Stimulated activated CD8-positive, alpha-beta memory T cell treated with anti-CD3 and anti-CD28 coated beads, Interleukin-7, amount 100 ng/mL, for 24 hours (primary cell): ENCODE measurements at regions not wholly inside any gene's neighbourhood (a gene's known extent, or its start where the extent isn't known, plus 50 kb on each side); places are given as distances from the start of the nearest gene placed in this dataset.

Experiments used
- DNase-seq: peaks from one replicate; pipeline ENCODE4 v3.0.0-alpha.2; 2020; ENCODE audit warnings: low read depth

DNA sequence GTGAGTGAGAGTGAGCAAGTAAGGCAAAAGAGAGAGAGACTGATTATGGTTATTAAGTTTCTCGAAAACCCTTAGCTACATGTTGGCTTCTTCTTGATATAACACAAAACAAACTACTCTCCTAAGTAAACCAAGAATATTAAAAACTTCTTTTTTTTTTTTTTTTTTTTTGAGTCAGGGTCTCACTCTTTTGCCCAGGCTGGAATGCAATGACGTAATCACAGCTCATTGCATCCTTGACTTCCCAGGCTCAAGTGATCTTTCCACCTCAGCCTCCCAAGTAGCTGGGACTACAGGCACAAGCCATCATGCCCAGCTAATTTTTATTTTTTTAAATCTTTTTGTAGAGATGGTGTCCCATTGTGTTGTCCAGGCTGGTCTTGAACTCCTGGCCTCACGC, 102.2 kb upstream of the IL6 start:
- no peak for DNase-seq

DNA sequence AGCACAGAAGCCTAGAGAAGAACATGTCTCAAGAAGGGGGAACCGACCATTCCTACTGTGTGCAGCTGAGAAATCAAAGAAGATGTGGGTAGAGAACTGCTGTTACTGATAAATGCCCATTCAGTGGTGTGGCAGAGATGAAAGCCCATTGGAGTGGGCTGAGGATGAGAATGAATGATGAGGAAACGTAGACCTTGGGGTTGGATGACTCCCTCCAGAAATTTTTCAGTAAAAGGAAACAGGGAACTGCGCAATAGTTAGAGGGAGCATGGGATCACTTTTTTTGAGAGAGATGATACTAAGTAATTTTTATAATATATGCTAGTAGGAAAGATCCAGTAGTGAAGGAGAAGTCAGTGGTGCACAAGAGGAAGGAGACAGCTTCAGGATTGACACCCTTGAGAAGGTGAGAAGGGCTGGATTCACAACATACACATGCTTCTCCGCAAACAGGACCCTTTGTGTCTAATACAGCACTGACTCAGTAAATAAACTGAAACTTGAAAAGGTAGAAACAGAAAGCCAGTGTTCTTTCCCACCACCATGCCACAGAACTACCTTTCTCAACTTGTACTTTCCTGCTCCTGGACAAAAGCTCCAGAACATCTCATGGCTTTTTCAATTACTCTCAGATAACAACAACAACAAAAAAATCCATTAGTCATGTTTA, 104.7 kb upstream of the IL6 start:
- DNase-seq = no peak

DNA sequence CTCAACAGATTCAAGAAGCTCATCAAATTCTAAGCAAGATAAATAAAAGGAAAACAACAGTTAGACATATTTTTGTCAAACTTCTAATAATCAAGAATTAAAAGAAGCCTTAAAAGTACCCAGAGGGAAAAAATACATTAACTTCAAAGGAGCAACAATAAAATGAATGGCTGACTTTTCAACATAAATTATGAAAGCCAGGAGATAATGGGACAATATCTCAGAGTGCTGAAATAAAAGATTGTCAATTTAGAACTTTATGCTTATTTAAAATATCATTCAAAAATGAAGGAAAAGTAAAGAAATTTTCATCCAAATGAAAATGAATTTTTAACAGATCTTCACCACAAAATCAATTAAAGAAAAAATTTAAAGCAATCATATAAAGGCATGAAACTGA, 108.5 kb upstream of the IL6 start:
- DNase-seq = no peak

DNA sequence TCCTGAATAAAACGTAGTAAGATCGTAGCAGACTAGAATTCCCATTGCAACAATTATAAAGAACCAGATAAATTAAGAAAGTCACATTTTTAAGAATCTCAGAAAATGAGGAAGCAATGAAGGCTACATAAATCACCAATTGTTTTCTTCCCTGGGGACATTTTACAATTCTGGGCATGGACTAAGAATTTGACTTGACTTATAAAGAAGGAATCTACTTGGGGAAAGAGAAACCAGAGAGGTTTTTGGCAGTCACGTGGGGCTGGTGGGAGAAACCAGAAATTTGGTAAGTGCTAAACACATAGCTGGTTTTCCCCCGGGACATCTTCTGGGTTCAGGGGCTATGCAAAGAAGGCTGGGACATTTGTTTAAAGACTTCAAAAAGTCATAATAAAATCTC, 109.8 kb upstream of the IL6 start:
- no peak for DNase-seq

DNA sequence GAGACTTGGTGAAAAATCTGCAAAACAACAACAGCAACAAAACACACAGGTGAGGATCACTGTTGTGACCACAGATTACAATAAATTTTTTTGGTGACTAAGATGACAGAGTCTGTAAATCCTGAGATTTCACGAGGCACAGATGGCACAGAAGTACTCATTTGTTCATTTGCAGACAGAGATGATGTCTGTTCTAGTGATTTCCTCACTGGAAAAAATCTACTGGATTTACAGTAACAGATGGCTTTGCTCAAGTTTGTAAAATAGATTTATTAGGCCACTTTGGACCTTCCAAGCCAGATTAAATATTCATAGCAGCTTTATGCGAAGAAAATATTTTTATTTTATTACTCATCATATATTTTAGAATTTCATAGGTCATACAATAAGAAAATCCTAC, 113.5 kb upstream of the IL6 start:
- DNase-seq = no peak

DNA sequence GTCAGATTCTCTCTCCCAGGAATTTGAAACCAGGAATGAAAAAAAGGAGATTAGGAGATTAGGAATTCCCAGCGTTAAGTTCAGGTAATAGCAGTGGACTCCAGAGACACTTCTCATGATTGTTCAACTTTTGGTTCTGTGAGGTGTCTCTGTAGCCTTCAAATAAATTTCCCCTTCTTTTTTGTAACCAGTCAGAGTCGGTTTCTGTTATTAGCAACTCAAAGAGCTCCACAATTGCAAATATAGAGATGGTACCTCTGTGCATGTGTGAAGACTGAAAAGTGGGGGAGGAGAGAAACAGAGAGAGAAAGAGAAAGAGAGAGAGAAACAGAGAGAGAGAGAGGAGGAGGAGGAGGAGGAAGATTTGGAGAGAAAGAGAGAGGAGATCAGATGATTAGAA, 112.8 kb upstream of the STEAP1B start:
- DNase-seq = no peak

DNA sequence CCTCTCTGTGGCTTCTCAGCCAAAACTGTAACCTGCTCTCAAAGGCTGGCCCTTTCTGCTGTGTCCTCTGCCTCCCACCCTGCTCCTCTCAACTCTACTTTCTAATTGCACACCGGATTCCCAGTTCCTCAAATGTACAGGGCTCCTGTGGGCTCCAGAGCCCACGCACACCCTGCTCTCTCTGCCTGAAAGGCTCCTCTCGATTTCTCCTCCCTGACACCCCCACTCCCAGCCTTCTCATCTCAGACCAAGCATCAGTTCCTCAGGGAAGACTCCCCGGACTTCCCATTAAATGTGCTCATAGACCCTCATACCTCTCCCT, 111.7 kb upstream of the STEAP1B start:
- DNase-seq = no peak

DNA sequence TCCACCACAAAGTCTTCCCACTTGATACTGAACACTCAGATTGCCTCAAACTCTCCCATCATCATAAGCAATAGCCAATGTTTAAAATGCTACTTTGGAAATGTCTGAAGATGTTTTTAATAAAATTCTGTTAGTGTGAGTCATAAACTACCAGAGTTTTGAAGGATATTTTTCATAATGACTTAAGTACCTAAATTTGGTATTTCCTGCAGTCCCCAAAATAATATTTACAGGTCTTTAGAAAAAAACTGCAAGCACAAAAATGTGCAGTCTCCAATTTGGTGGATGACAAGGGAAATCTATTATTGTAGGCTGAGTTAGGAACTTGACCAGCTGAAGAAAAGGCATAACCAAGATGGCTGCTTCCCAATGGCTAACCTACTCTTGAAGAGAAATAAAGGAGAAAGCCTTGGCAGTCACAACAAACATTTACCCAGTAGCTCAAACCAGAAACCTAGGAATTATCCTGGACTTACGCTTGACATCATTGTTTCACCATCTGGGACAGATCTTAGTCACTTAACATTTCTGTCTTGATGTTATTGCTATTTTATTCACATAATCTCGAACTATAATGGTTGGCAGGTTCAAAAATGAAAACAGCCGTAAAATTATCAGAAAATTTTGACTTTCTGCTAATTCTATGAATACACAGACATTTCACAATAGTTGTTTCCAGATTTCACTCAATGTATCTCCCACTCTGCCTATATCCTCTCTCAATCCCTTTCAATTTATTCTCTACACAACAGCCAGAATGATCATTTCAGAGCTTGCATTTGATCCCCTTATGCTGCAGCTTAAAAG, 111.2 kb upstream of the STEAP1B start:
- DNase-seq = no peak

DNA sequence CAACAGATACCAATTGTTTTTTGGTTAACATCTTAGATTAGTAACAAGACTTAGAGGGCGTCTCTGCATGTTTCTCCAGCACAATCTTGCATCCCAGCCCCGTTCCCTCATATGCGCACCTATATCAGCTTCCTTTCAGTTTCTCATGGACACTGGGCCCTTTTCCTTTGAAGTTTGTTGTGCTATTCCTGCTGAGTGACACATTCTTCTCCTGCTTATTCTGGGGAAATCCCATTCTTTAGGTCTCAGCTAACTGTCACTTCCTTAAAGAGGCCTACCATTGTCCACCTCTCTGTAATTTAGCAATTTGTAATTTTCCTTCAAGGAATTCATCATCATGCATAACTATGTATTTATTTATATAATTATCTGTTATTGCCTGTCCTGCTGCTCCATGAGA, 110.3 kb upstream of the STEAP1B start:
- DNase-seq = no peak

DNA sequence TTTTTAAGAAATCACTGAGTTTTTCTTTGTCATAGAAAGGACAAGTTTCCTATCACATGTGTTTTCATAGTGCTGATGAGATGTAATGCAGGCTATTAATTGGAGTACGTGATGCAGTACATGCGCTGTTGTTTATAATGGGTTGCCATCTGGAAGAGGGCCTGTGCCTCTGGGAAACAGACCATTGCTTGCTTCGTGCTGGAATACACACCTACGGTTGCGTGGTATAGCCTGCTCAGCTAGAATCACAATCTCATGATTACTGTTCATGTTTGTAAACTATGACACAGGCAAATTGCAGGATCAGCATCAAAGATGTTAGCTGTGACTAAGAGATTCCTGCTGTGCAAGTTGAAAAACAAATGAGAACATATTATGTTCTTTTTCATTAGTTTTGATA, 107.2 kb upstream of the STEAP1B start:
- no peak for DNase-seq

DNA sequence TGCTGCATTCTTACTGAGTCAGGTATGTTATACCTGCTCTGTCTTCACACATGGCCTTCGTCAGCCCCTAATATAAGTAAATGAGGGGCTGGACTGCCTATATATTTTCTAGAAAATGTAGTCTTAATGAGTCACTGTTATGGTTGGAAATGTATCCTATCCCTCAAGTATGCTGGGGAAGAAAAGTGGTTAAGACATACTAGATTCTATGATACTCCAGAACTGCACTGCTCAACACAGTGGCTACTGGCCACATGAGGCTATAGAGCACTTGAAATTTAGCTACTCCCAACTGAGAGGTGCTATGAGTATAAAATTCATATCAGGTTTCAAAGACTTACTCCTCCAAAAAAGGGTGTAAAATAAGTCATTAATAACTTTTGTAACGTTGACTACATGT, 104.3 kb upstream of the STEAP1B start:
- DNase-seq = no peak

DNA sequence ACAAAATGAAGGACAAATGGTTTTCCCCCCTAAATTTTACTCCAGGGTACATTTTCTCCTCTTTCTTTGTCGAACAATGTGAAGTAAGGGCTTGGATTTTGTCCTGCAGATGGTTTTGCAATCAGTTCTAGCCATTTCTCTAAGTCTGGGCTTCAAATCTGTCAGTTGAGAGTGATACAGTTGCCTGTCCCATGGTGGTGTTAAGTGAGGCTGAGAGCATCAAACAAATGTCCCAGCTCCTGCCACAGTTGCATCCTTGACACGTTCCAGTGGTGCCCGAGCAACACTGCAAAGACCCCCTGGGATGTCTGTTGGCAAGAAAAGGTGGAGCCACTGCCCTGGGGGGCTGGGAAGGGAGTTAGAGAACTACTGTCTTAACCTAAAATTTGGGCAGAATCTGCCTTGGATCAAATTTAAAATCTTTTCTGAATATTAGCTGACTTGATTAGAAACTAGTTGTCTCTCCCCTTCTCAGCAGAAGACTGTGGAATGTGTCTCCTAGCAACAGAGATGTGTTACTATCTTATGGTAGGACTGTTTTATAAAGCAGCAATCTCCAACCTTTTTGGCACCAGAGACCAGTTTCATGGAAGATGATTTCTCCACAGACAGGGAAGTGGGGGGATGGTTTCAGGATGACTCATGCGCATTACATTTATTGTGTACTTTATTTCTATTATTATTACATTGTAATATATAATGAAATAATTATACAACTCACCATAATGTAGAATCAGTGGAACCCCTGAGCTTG, 102.0 kb upstream of the STEAP1B start:
- no peak for DNase-seq

DNA sequence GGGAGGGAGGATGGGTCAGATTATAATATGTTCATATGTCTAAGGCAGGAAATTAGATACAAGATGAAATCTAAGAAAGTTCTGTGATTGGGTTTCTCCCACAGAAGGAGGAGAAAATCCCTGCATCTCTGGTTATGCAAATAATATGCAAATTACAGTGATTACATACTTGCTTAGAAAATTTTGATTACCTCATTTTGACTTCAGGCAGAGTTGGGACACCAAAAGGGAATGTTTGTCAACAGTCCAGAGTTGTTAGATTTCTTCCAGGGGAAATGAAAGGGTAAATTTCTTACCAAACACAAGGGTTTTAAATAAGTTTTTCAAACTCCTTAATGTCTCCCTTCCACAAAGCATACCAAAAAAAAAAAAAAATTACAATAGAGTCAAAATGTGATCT, 101.4 kb upstream of the STEAP1B start:
- no peak for DNase-seq

DNA sequence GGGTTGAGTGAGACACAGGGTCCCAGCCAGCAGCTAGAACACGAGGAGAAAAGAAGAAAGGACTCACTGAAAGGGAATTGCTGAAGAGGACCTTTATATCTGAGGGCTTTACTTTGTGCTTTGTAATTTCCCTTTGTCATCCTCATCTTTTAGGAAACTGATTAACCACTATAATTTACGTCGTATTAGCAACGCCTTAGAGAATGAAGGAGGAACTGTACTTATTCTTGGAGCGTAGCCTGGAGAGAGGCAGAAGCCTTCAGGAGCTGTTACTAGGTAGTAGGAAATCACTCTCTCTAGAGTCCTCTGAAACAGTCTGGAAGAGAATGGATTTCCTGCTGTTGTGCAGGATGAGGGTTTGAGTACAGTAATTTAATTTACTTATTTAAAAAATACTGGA, 101.0 kb upstream of the STEAP1B start:
- no peak for DNase-seq

DNA sequence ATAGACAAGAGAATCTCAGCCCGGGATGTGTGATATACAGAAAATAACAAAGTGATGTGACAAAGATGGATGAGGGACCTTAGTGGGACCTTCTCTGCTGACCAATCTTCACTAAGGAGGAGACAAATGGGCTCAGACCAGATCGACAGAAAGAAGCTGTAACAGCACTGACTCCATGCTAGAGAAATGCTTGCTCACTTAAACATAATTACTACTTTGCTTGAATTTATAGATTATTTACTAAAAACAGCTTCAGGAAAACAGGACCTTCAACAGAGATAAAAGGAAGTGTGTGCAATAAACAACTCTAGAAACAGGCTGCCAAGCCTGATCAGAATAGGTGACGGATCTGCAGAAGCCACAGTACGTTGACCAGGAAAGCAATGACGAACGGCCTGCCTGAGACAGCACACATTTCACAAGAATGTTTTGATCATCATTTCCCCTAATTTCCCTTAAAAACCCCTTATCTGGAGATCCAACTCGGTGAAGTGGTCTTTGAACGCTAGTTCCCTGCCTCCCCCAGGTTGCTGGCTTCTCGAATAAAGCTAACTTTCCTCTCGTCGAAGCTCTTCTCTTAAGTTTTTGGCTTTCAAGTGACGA, 98.4 kb upstream of the STEAP1B start:
- DNase-seq = no peak

DNA sequence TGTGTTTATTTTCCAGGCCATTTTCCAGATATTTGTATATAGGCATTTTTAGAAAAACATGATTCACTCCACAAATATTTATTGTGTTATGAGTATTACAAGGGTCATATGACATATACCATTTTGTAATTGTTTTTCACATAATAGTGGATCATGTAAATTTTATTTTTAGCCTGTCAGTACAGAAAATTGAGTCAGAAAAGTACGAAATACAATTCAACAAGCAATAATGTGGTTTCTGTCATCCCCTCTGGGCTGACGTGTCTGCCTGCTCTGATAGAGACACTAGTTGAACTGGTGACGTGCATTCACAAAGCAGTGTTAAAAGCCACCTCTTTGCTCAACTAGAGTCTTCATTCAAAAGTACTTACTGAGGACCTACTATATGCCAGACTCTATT, 97.9 kb upstream of the STEAP1B start:
- no peak for DNase-seq

DNA sequence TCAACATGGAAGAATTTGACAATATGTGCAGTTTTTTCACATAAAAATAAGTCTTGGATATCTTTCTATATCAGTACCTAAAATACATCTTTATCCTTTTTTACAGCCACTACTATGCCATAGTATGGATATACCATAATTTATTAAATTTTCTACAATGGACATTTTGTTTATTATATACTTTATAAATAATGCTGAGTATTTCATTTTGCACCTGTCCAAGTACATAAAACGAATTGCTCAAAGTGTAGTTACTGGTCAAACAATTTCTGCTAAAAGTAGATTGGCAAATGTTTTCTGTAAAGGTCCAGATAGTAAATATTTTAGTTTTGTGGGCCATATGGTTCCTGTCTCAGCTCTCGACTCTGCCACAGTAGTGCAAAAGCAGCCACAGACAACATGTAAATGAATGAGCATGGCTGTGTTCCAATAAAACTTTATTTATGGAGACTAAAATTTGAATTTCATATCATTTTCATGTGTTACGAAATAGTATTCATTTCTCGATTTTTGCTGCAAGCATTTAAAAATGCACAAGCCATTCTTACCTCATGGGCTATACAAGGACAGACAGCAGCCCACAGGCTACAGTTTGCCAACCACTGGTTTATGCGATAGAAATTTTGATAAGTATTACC, 96.9 kb upstream of the STEAP1B start:
- DNase-seq = no peak

DNA sequence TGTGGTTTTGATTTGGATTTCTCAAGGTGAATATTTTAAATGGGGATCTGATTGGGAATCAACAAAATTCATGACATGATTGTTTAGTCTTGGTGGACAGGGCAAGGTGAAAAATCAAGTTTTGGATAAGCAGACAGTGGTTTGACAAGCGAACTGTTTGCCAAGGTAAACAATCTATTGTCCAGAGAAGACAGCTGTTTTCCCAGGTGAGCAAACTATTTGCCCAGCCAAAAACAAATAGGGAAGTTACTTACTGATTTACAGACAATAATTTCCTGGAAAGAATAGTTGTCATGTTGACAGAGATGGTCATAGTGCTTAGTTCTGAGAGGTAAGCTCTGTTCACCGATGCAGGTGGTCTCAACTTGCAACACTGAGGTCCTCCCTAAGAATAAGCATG, 94.0 kb upstream of the STEAP1B start:
- no peak for DNase-seq

DNA sequence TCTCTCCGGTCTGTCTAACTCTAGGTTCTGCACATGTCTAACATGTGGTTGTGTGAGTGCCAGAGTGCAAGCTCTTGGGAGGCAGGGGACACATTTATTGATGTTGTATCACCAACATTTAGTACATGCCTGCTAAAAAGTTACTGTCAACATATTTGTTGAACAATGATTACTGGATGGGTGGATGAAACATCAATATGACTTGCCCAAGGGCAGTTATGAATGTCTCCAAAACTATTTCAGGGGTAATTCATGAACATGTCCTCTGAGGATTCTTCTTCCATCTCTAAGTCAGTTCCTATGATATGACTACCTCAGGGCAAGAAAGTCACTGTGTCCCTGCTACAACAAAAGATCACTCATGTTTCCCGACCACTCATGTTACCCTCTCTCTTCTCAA, 91.3 kb upstream of the STEAP1B start:
- no peak for DNase-seq

DNA sequence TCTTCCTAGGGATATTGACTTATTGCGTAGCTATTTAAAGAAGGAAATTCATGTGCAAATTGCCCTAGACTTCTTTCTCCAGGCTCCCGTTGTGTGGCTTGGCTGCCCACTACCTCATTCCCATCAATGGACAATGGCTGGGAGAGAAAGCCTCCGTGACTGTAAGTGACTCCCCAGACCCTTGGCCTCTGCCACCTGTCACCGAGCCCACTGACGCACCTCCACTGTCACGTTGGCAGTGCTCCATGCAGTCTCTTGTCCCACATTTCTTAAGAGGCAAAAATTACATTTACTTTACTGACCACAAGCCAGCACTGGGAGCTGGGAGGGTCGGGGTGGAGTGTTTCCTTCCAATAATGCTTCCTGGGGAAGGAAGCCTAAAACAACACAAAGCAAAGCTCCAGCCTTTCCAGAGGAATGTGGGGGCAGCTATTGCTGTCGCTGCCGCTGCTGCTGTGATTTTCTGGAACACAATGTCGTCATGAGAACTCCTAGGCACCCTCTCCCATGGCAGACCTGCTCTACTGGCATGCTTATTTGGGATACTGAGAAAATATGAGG, 89.7 kb upstream of the STEAP1B start:
- DNase-seq = no peak

DNA sequence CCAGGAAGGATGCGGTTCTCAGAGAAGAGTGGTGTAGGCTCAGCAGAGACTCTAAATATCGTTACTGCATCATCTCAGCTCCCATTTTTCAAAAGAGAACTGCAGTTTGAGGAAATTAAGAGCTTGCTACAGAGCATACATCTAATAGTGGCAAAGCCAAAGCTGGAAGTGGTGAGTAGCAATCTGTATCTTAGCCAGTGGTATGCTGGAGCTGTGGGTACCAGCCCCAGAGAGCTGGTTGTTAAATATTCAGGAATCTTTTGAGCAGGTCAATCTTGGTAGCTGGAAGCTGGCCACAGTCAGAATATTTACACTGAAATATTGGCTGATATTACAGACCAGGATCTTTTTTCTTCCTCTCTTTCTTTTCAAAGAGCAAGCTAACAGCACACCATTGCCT, 88.4 kb upstream of the STEAP1B start:
- DNase-seq = no peak

DNA sequence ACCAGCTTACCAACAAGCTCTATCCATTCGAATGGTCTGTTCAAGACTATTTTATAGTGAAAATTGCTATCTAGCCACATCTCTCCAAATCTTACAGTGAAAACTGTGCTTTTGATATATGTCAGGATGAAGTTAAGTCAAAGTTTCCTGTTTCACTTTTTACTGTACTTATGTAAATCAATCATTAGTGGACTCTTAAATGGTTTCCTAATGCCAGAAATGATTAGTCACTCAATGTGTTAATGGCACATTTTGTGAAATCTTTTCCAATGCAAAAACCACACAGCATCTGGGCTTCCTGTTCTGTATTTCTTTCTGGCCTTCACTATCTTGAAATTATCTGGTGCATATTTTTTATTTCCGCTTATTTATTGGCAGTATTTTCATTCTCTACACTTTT, 87.3 kb upstream of the STEAP1B start:
- no peak for DNase-seq
